ELR (cell line): ENCODE measurements at regions not wholly inside any gene's neighbourhood (a gene's known extent, or its start where the extent isn't known, plus 50 kb on each side); places are given as distances from the start of the nearest gene placed in this dataset.
A peak's percentile ranks its signal among the peaks of the same experiment; 100 is the strongest.

Experiments
- DNase-seq: peaks from one replicate; pipeline ENCODE4 v3.0.0-alpha.2; 2015; ENCODE audit warnings: low read depth

DNA sequence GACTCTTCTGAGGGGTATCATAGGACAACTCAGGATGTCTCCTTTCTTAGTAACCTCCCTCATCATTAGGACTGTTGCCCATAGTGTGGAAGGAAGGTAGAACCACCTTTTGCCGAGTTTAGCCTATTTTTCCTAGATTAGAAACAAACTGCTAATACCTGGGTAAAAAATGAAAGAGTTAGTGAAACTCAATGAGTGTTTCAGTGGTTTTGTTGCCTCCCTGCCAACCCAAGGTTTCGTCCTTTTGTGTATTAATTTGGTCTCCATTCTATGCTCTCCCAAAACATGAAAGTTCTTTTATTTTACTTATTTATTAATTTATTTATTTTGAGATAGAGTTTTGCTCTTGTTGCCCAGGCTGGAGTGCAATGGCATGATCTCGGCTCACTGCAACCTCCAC lies 174.9 kb upstream of the KCNJ16 start:
- no peak for DNase-seq

GRCh38 chr17:69900829-69901228 lies 174.2 kb upstream of the KCNJ16 start:
- DNase-seq = no peak

GRCh38 chr17:69906306-69906705 lies 168.7 kb upstream of the KCNJ16 start:
- DNase-seq = no peak

- no peak for DNase-seq
Measured at GRCh38 chr17:69907132-69907847, 167.7 kb upstream of the KCNJ16 start.

DNA sequence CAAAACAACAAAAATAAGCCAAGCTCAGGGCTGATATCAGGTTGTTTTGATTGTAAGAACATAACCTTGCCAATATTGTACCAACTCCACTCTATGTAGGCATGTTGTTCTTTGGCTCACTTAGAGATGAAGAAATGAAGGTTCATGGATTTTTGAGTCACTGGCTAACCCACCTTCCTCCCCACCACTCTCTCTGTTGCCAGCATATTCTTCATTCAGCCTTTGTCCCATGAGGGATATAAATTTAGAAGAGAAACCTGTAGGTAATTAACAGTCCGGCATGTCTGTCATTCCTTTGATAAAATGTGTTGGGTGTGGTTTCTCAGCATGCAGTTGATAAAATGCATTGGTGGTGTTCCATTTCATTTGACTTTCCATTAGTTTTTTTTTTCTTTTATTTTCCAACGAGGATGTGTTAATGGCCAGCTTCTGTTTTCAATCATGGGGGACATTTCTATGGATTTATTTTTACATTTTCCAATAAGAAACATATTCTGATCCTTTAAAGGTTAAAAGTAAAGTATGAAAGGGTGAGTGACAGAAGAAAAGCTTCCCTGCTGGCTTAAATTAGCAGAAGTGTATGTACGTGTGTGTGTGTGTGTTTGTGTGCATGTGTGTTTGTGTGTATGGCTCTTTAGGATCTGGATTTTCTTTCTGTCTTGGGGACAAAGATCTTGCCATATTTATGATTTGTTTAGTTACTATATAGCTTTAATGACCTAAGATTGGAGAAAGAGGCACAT lies 166.2 kb upstream of the KCNJ16 start:
- no peak for DNase-seq

GRCh38 chr17:69909389-69909788 lies 165.6 kb upstream of the KCNJ16 start:
- peak; percentile 6 for DNase-seq

DNA sequence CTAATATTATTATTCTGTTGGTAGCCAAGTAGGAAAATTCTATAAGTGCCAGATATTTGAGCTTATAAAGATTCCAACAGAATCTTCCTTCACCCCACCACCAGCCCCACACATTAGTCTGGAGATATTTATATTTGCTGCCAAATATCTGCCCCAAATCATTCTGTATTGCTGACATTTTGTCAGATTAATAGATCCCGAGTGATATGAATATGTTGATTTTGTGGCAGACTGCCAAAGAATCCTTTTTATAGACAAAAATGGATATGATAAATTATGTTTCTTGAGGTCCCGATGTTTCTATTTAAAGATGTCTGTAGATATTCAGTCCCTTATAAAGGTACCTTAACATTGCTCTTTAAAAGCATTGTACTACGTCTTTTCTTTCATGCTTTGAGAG lies 162.2 kb upstream of the KCNJ16 start:
- no peak for DNase-seq

DNA sequence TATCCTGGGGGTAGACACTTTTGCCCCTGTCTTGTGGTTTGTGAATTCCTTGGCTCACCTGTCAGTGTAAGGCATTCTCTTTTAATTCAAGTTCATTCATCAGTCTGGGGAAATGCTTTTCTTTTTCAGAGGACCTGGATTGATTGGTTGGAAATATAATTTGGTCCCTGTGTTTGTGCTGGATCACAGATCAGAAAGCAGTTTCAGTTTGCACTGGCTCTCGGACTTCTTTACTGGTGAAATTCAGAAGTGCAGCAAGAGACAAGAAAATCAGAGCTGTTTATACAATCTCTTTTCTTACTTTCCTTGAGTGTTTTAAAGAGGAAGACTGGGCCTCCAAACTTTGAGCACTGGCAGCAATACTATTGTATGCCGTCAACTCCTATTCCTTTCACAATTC lies 161.8 kb upstream of the KCNJ16 start:
- DNase-seq = no peak

DNA sequence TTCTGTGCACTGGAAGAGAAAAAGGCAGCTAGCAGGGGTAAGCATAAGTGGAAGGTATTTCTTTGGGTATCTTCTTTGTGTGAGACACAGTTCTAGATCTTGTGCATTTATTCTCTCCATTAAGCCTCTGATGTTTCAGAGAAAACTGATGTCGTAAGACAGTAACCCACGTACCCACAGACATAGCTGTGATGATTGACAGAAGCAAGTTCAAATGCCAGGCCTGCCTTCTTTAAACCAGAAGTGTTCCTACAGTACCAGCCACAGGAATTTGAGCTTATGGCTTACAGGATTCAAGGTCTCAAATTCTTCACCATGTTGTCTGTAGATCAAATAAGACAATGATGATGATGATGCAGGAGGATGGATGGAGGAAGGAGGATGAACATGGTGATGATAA lies 161.4 kb upstream of the KCNJ16 start:
- no peak for DNase-seq

GRCh38 chr17:69914520-69914919 lies 160.5 kb upstream of the KCNJ16 start:
- no peak for DNase-seq

DNA sequence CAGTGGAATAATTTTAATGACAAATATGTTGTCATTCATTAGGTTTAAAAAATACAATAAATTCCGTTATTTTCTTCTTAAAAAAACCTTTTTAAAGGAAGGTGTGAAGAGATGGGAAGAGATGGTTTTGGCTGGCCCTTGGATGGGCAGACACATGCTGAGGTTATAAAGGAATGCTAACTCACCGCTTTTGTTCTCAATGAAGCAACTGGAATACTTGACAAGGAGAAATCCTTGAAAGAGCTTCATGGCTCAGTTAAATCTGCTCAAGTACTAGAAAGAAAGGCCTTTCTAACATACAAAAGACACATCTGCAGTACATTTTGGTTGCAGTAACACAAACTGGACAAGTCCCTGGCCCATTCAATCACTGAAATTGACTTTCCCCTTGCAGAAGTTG lies 158.3 kb upstream of the KCNJ16 start:
- DNase-seq = no peak

DNA sequence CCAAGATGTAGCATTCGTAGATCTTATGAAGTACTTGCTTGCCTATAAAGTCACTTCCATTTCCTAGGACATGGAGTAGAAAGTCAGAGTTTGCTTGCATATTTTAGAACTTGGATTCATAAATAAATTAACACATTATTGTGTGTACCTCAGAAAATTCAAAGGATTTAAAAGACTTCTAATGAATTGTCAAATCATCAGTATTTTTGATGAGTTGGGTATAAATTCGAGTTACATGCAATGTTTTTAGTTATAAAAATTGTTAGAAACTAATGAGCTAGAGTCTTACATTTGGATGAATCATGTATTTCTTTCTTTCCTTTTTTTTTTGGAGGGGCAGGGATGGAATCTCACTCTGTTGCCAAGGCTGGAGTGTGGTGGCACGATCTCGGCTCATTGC lies 156.9 kb upstream of the KCNJ16 start:
- no peak for DNase-seq

DNA sequence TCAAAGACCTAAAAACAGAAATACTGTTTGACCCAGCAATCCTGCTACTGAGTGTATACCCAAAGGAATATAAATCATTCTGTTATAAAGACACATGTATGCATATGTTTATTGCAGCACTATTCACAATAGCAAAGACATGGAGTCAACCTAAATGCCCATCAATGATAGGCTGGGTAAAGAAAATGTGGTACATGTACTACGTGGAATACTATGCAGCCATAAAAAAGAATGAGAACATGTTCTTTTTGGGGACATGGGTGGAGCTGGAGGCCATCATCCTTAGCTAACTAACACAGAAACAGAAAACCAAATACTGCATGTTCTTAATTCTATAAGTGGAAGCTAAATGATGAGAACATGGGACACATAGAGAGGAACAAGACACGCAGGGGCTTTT lies 155.2 kb upstream of the KCNJ16 start:
- no peak for DNase-seq

GRCh38 chr17:69921046-69921445 lies 154.0 kb upstream of the KCNJ16 start:
- DNase-seq = no peak

- DNase-seq = no peak
Measured at GRCh38 chr17:69928611-69929010, 146.4 kb upstream of the KCNJ16 start.

DNA sequence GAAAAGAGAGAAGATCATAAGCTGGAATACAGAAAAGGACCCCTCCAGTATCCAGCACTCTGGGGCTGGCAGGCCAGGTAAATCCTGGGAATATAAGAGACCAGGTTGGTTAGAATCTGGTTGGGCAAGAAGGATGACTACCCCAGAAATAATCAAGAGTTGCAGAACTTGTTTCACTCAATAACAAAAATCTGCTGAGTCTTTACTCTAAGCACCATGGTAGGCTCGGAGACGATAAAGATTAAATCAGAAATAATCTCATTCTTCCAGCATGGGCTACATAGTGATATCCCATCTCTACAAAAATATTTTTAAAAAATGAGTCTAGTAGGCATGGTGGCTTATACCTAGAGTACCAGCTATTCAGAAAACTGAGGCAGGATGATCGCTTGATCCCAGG lies 138.0 kb upstream of the KCNJ16 start:
- no peak for DNase-seq

DNA sequence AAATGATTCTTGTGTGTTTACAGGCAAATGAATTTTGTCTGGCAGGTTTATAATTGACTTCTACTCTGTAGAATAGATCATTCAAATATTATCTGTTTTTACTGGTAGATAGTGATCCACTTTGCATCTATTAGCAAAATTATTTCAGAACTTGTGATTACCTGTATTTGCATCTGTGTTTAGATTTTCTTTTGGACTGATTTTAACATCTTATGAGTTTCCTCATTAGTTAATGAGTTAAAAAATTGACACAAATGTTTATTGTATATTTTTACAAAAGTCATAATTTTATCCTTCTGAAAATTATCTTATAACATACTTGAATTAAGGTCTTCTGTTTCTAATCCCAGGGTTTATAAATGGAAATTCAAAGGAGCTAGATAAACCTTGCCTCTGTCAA lies 132.0 kb upstream of the KCNJ16 start:
- no peak for DNase-seq

GRCh38 chr17:69944406-69944805 lies 130.6 kb upstream of the KCNJ16 start:
- DNase-seq = no peak

DNA sequence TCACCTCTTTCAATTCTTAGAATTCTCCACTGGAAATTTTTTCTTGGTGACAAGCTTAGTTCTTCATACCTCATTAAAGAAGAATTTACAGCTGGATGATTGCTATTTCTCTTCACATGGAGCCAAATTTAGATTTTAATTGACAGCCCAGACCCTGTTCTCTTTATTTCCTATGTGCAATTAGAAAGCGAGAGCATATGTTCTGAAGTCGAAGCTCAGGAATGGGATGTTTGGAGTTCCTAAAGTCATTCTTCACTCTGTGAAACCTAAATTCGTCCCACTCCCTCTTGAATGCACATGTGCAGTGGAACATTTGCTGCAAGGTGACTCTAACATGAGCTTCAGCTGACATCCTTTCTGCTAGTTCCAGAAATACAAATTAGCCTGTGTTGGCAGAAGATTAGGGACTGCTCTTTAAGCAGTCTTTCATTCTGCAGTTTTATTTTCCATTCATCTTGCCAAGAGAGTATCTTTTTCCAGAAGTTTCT lies 129.3 kb upstream of the KCNJ16 start:
- no peak for DNase-seq

DNA sequence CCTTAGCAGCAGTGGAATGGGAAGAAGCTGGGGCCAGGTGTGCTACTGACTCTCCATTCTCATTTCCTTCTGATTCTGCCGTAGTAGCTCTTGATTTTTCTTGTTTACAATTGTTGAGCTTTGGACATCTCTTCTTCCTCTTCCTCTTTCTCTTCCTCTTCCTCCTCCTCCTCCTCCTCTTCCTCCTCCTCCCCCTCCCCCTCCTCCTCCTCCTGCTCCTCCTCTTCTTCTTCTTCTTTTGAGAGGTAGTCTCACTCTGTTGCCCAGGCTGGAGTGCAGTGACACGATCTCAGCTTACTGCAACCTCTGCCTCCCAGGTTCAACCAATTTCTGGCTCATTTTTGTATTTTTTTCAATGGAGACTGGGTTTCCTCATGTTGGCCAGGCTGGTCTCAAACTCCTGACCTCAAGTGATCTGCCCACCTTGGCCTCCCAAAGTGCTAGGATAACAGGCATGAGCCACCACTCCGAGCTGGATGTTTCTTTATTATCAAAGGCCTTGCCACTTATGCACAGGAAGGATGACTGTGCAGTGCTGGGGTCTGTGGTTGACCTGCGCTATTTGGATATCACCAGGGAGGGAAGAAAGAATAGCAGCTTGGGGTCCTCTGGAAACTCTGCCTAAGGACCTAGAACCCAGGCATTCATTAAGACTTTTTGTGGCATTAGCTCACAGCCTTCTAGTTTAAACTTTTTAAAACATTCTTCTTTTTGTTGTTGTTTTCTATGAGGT lies 127.8 kb upstream of the KCNJ16 start:
- peak; percentile 35 for DNase-seq

- no peak for DNase-seq
Measured at GRCh38 chr17:69948406-69948805, 126.6 kb upstream of the KCNJ16 start.

GRCh38 chr17:69949496-69949895 lies 125.5 kb upstream of the KCNJ16 start:
- no peak for DNase-seq
